Activated CD8-positive, alpha-beta memory T cell treated with anti-CD3 and anti-CD28 coated beads, Interleukin-2, amount 50 U/mL, for 24 hours (primary cell): ENCODE measurements at regions not wholly inside any gene's neighbourhood (a gene's known extent, or its start where the extent isn't known, plus 50 kb on each side); places are given as distances from the start of the nearest gene placed in this dataset.

Experiments
- DNase-seq: peaks from one replicate; pipeline ENCODE4 v3.0.0-alpha.2; 2020; ENCODE audit errors: extremely low read depth

- DNase-seq, result no peak
These were observed 143.2 kb downstream of the PTPRU start for GRCh38 chr1:29379443-29380073.
